Breast epithelium (tissue), 4 donors: ENCODE measurements at regions not wholly inside any gene's neighbourhood (a gene's known extent, or its start where the extent isn't known, plus 50 kb on each side); places are given as distances from the start of the nearest gene placed in this dataset.

Experiments used
- DNase-seq, 2 donors: peaks; one replicate each; pipeline ENCODE4 v3.0.0-alpha.2; 2019; ENCODE audit warnings: low spot score in 2 of 2
- H3K27ac ChIP-seq, 2 donors: fragments of 200-600 bp; sonication (generic) in 1 of 2; one replicate each; pipeline ENCODE4 v1.5.1; 2016 to 2019; ENCODE audit warnings: mild to moderate bottlenecking in 1 of 2
- H3K27me3 ChIP-seq, 2 donors: fragments of 200-600 bp; sonication (generic) in 1 of 2; one replicate each; pipeline versions ENCODE4 v1.5.1 to v1.6.0; 2017 to 2019; ENCODE audit warnings: control low read depth in 1 of 2, mild to moderate bottlenecking in 1 of 2
- H3K36me3 ChIP-seq: fragments of 200-600 bp; one replicate; pipeline ENCODE4 v1.5.1; 2019
- H3K4me1 ChIP-seq, 2 donors: fragments of 200-600 bp; sonication (generic); one replicate each; pipeline ENCODE4 v1.5.1; 2016 to 2019; ENCODE audit warnings: control low read depth in 1 of 2
- H3K4me3 ChIP-seq, 3 donors: fragments of 200-600 bp; sonication (generic); 1 replicate in 2 of 3; 2 replicates in 1 of 3; pipeline ENCODE4 v1.5.1; 2016 to 2019; ENCODE audit warnings: mild to moderate bottlenecking in 3 of 3, moderate library complexity in 2 of 3
- H3K9me3 ChIP-seq, 2 donors: fragments of 200-600 bp; sonication (generic) in 1 of 2; one replicate each; pipeline ENCODE4 v1.5.1; 2016 to 2019; ENCODE audit warnings: control low read depth in 1 of 2
- CTCF ChIP-seq, 3 donors: fragments of 450-650 bp; IDR thresholded peaks; one replicate each; pipeline ENCODE4 v1.5.1; 2016 to 2017; ENCODE audit warnings: antibody characterized with exemption in 3 of 3, mild to moderate bottlenecking in 3 of 3, moderate library complexity in 3 of 3
- POLR2A ChIP-seq: fragments of 450-650 bp; IDR thresholded peaks from one replicate; pipeline ENCODE4 v1.6.1; 2016; ENCODE audit warnings: antibody characterized with exemption, mild to moderate bottlenecking, moderate library complexity
- POLR2AphosphoS5 ChIP-seq, 3 donors: sonication (generic); formaldehyde crosslinking; IDR thresholded peaks; one replicate each; pipeline ENCODE4 v1.6.1; 2017; ENCODE audit warnings: antibody characterized with exemption in 3 of 3
- intact Hi-C: fragments of 100-400 bp; cut with DNase I; formaldehyde crosslinking; loops from one replicate; pipeline ENCODE4 v1.15.1; 2023; ENCODE audit warnings: low total_unique reads

- no peaks in the 10 kb centered on the region for H3K9me3 ChIP-seq
- intact Hi-C loops, result no loop called here
- H3K27me3 ChIP-seq, result no peaks in the 10 kb centered on the region
- no peak for DNase-seq
- no peaks in the 10 kb centered on the region for H3K4me1 ChIP-seq
- no peak overlapping the region for H3K4me3 ChIP-seq
- no peaks in the 10 kb centered on the region for H3K36me3 ChIP-seq
- TF ChIP-seq POLR2A (no peak), CTCF (IDR thresholded peaks at IDR 0.05) (no peak), POLR2AphosphoS5 (IDR thresholded peaks at IDR 0.05) (no peak)
- H3K27ac ChIP-seq, result peak overlapping the region; percentile 48 to 80
Observed at GRCh38 chr17:15894258-15894657, 50.7 kb upstream of the ADORA2B start.

GRCh38 chr17:15894913-15895658, 49.8 kb upstream of the ADORA2B start:
- Histone ChIP-seq H3K27ac (no peak overlapping the region), H3K4me3 (no peak overlapping the region), H3K36me3 (no peaks in the 10 kb centered on the region), H3K9me3 (no peaks in the 10 kb centered on the region), H3K27me3 (no peaks in the 10 kb centered on the region), H3K4me1 (no peaks in the 10 kb centered on the region)
- intact Hi-C loops, result no loop called here
- TF ChIP-seq POLR2A (no peak), POLR2AphosphoS5 (IDR thresholded peaks at IDR 0.05) (no peak), CTCF (IDR thresholded peaks at IDR 0.05) (no peak)
- no peak for DNase-seq
